Pons (tissue), 1 donor: ENCODE measurements at regions not wholly inside any gene's neighbourhood (a gene's known extent, or its start where the extent isn't known, plus 50 kb on each side); places are given as distances from the start of the nearest gene placed in this dataset.

ENCODE experiments used
- DNase-seq: peaks from one replicate; pipeline ENCODE4 v3.0.0-alpha.2; 2016; ENCODE audit warnings: low spot score

- no peak for DNase-seq
Observed at GRCh38 chr10:32169556-32169955, 113.3 kb upstream of the KIF5B start.

- DNase-seq = no peak
Observed at GRCh38 chr10:32167450-32167849, 111.2 kb upstream of the KIF5B start.

- no peak for DNase-seq
Observed at GRCh38 chr10:32166365-32166764, 110.1 kb upstream of the KIF5B start.

- no peak for DNase-seq
Observed at GRCh38 chr10:32163762-32164148, 107.5 kb upstream of the KIF5B start.

- DNase-seq = no peak
Observed at GRCh38 chr10:32163071-32163761, 107.0 kb upstream of the KIF5B start.

GRCh38 chr10:32161586-32161985 lies 105.4 kb upstream of the KIF5B start:
- DNase-seq = no peak

GRCh38 chr10:32160864-32161263 lies 104.6 kb upstream of the KIF5B start:
- no peak for DNase-seq

- DNase-seq = no peak
Observed at GRCh38 chr10:32159264-32159663, 103.0 kb upstream of the KIF5B start.

- DNase-seq = no peak
Observed at GRCh38 chr10:32156031-32156495, 99.8 kb upstream of the KIF5B start.

GRCh38 chr10:32155075-32155516 lies 98.9 kb upstream of the KIF5B start:
- DNase-seq = no peak

- DNase-seq = no peak
Observed at GRCh38 chr10:32153931-32154330, 97.7 kb upstream of the KIF5B start.

- no peak for DNase-seq
Observed at GRCh38 chr10:32153252-32153651, 97.0 kb upstream of the KIF5B start.

GRCh38 chr10:32151871-32152270 lies 95.6 kb upstream of the KIF5B start:
- DNase-seq = no peak

- DNase-seq = no peak
Observed at GRCh38 chr10:32150532-32151101, 94.4 kb upstream of the KIF5B start.

- no peak for DNase-seq
Observed at GRCh38 chr10:32149252-32149955, 93.2 kb upstream of the KIF5B start.

GRCh38 chr10:32148864-32149251 lies 92.6 kb upstream of the KIF5B start:
- no peak for DNase-seq

GRCh38 chr10:32147730-32148129 lies 91.5 kb upstream of the KIF5B start:
- no peak for DNase-seq

GRCh38 chr10:32146166-32146565 lies 89.9 kb upstream of the KIF5B start:
- no peak for DNase-seq

GRCh38 chr10:32144817-32145688 lies 88.8 kb upstream of the KIF5B start:
- DNase-seq = no peak

- no peak for DNase-seq
Observed at GRCh38 chr10:32143302-32143847, 87.2 kb upstream of the KIF5B start.

GRCh38 chr10:32142646-32143045 lies 86.4 kb upstream of the KIF5B start:
- no peak for DNase-seq
